DOHH2 (cell line): ENCODE measurements at regions not wholly inside any gene's neighbourhood (a gene's known extent, or its start where the extent isn't known, plus 50 kb on each side); places are given as distances from the start of the nearest gene placed in this dataset.

ENCODE experiments used
- H3F3A ChIP-seq: fragments of 200-600 bp; sonication (generic), shearing (Covaris generic); 2 replicates; pipeline ENCODE4 v1.6.0; 2016; ENCODE audit warnings: antibody characterized with exemption, mild to moderate bottlenecking; ENCODE audit not compliant: control insufficient read depth, insufficient read depth
- H3K27ac ChIP-seq: fragments of 200-600 bp; sonication (generic); 2 replicates; pipeline ENCODE4 v1.5.1; 2014; ENCODE audit warnings: low read depth, mild to moderate bottlenecking, low read length, moderate library complexity
- H3K27me3 ChIP-seq: fragments of 200-600 bp; sonication (generic); 2 replicates; pipeline ENCODE4 v1.6.1; 2014; ENCODE audit warnings: mild to moderate bottlenecking, low read length, mixed read lengths; ENCODE audit not compliant: control insufficient read depth
- H3K36me3 ChIP-seq: fragments of 200-600 bp; sonication (generic); 2 replicates; pipeline ENCODE4 v1.6.1; 2014; ENCODE audit warnings: mild to moderate bottlenecking, low read length, moderate library complexity, mixed read lengths; ENCODE audit not compliant: control insufficient read depth
- H3K4me1 ChIP-seq: fragments of 200-600 bp; sonication (generic); 2 replicates; pipeline ENCODE4 v1.6.1; 2014; ENCODE audit warnings: mild to moderate bottlenecking, low read length, mixed read lengths; ENCODE audit not compliant: control insufficient read depth
- H3K4me2 ChIP-seq: fragments of 200-600 bp; sonication (generic); 2 replicates; pipeline ENCODE4 v1.6.0; 2014; ENCODE audit warnings: mild to moderate bottlenecking, low read length, moderate library complexity
- H3K4me3 ChIP-seq: fragments of 200-600 bp; sonication (generic); 2 replicates; pipeline ENCODE4 v1.5.1; 2014; ENCODE audit warnings: mild to moderate bottlenecking, low read length, mixed read lengths
- H3K79me2 ChIP-seq: fragments of 200-600 bp; sonication (generic); 2 replicates; pipeline ENCODE4 v1.6.1; 2014; ENCODE audit warnings: mild to moderate bottlenecking, low read length, mixed read lengths; ENCODE audit not compliant: control insufficient read depth
- H3K9me2 ChIP-seq: fragments of 200-600 bp; sonication (generic); replicated peaks from 2 replicates; pipeline ENCODE4 v1.6.1; 2014; ENCODE audit warnings: mild to moderate bottlenecking, low read length, mixed read lengths; ENCODE audit not compliant: control insufficient read depth
- H3K9me3 ChIP-seq: fragments of 200-600 bp; sonication (generic); 2 replicates; pipeline ENCODE4 v1.6.1; 2014; ENCODE audit warnings: antibody characterized with exemption, low read length, mixed read lengths; ENCODE audit not compliant: control insufficient read depth, insufficient read depth
- H4K20me1 ChIP-seq: fragments of 200-600 bp; sonication (generic); 2 replicates; pipeline ENCODE4 v1.6.0; 2014; ENCODE audit warnings: low read depth, mild to moderate bottlenecking, antibody characterized with exemption, low read length, moderate library complexity; ENCODE audit not compliant: control insufficient read depth, insufficient read depth
- CTCF ChIP-seq: fragments of 200-600 bp; sonication (generic); IDR thresholded peaks from one replicate; pipeline ENCODE4 v1.5.1; 2014; ENCODE audit warnings: antibody characterized with exemption, mild to moderate bottlenecking, low read depth, low read length; ENCODE audit not compliant: poor library complexity, severe bottlenecking
- EZH2phosphoT487 ChIP-seq: fragments of 200-600 bp; sonication (generic); IDR thresholded peaks from 2 replicates; pipeline ENCODE4 v1.6.1; 2017; ENCODE audit warnings: borderline replicate concordance, mild to moderate bottlenecking, antibody characterized with exemption, low read length, moderate library complexity, mixed read lengths

GRCh38 chr2:203645831-203646230 lies 60.6 kb upstream of the CD28 start:
- no peaks in the 10 kb centered on the region for H3K9me3 ChIP-seq
- no peaks in the 10 kb centered on the region for H3K9me2 ChIP-seq
- H3K4me1 ChIP-seq, result peaks cover 14% of the 10 kb centered on the region
- H4K20me1 ChIP-seq, result no peaks in the 10 kb centered on the region
- no peaks in the 10 kb centered on the region for H3K79me2 ChIP-seq
- H3K27me3 ChIP-seq, result 0 out of 2 replicates have a peak, but pooled peaks cover 6% of the 10 kb centered on the region
- H3F3A ChIP-seq, result no peaks in the 10 kb centered on the region
- H3K27ac ChIP-seq, result no peak overlapping the region
- TF ChIP-seq CTCF (no peak), EZH2phosphoT487 (no peak)
- H3K36me3 ChIP-seq, result no peaks in the 10 kb centered on the region
- no peak overlapping the region for H3K4me3 ChIP-seq
- no peak overlapping the region for H3K4me2 ChIP-seq

- H3K9me3 ChIP-seq, result no peaks in the 10 kb centered on the region
- TF ChIP-seq CTCF (no peak), EZH2phosphoT487 (no peak)
- no peak overlapping the region for H3K27ac ChIP-seq
- H3K4me2 ChIP-seq, result no peak overlapping the region
- no peaks in the 10 kb centered on the region for H4K20me1 ChIP-seq
- H3K27me3 ChIP-seq, result peaks cover 6% of the 10 kb centered on the region; the same call in 1 of the 2 replicates
- H3K4me3 ChIP-seq, result no peak overlapping the region
- no peaks in the 10 kb centered on the region for H3F3A ChIP-seq
- no peaks in the 10 kb centered on the region for H3K36me3 ChIP-seq
- H3K9me2 ChIP-seq, result no peaks in the 10 kb centered on the region
- peaks cover 19% of the 10 kb centered on the region for H3K4me1 ChIP-seq
- H3K79me2 ChIP-seq, result no peaks in the 10 kb centered on the region
Measured at GRCh38 chr2:203646266-203646864, 60.1 kb upstream of the CD28 start.

- no peaks in the 10 kb centered on the region for H3F3A ChIP-seq
- no peak overlapping the region for H3K4me3 ChIP-seq
- H3K79me2 ChIP-seq, result no peaks in the 10 kb centered on the region
- no peaks in the 10 kb centered on the region for H3K9me3 ChIP-seq
- no peaks in the 10 kb centered on the region for H3K9me2 ChIP-seq
- H3K4me1 ChIP-seq, result peaks cover 19% of the 10 kb centered on the region
- H3K27me3 ChIP-seq, result peaks cover 10% of the 10 kb centered on the region; the same call in 1 of the 2 replicates
- no peaks in the 10 kb centered on the region for H4K20me1 ChIP-seq
- H3K27ac ChIP-seq, result no peak overlapping the region
- TF ChIP-seq EZH2phosphoT487 (no peak), CTCF (no peak)
- no peak overlapping the region for H3K4me2 ChIP-seq
- no peaks in the 10 kb centered on the region for H3K36me3 ChIP-seq
Measured at GRCh38 chr2:203646961-203647360, 59.5 kb upstream of the CD28 start.
